ENCODE measurements at regions not wholly inside any gene's neighbourhood (a gene's known extent, or its start where the extent isn't known, plus 50 kb on each side); places are given as distances from the start of the nearest gene placed in this dataset.

DNA sequence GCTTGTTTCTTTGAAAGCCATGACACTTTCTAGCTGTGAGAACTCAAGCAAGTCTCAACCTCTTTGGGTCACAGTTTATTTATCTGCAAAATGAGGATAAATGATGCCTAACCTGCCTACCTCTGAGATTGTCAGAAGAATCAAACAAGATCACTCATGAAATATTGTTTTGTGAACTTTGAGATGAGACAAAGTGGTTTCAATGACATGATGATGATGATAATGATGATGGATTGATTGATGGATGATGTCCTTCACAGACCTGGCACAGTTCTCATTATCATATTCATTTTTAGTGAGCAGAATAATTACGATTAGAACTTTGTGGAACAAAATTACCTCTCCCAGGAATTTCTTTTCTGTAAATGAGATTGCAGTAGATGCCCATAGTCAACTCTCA is 129.2 kb downstream of the HHIPL2 start:
- H3K4me1 ChIP-seq (ENCODE audit: insufficient read depth, low read length), result peaks cover 68% of the 10 kb centered on the region
- H3K27me3 Mint-ChIP-seq, result no peaks in the 10 kb centered on the region
- H3K36me3 ChIP-seq (ENCODE audit: insufficient read depth, low read length), result no peaks in the 10 kb centered on the region
- H3K27ac Mint-ChIP-seq, result peak overlapping the region; percentile 68 to 97 (median 85)
- ChIA-PET POLR2A (ENCODE audit: partially characterized antibody) (interaction anchor here (0.8 to 3.9 kb wide), 2 partner anchors 13 to 37 kb away, joined by 3 to 23 read pairs; no protein-coding TSS in a partner anchor), CTCF (ENCODE audit: partially characterized antibody) (interaction anchor here (1.0 to 2.7 kb wide), 2 partner anchors 14 to 36 kb away, joined by 3 to 13 read pairs; no protein-coding TSS in a partner anchor)
- intact Hi-C loops (cut with micrococcal nuclease), result no loop called here
- H3K9me3 ChIP-seq (ENCODE audit: control insufficient read depth in 1 of 2, low read length in 2 of 2), result no peaks in the 10 kb centered on the region
- peaks cover 24 to 44% of the 10 kb centered on the region in 2 donors for H3K36me3 Mint-ChIP-seq
- DNase-seq, result no peak
- peak overlapping the region in 4 of 8 donors; percentile 17 to 85 (median 50) for H3K4me3 Mint-ChIP-seq
- peak overlapping the region in 1 of 2 donors; percentile 1 for H3K4me3 ChIP-seq (ENCODE audit: low read length in 2 of 2)
- H3K9me3 Mint-ChIP-seq, result peaks cover 0 to 37% (median 24%) of the 10 kb centered on the region in 8 donors
- H3K4me1 Mint-ChIP-seq, result peaks cover 58 to 88% (median 73%) of the 10 kb centered on the region in 4 donors
- no peaks in the 10 kb centered on the region for H3K27me3 ChIP-seq (ENCODE audit: insufficient read depth, low read length)
- H3K27ac ChIP-seq (ENCODE audit: low read depth, low read length), result no peak overlapping the region

DNA sequence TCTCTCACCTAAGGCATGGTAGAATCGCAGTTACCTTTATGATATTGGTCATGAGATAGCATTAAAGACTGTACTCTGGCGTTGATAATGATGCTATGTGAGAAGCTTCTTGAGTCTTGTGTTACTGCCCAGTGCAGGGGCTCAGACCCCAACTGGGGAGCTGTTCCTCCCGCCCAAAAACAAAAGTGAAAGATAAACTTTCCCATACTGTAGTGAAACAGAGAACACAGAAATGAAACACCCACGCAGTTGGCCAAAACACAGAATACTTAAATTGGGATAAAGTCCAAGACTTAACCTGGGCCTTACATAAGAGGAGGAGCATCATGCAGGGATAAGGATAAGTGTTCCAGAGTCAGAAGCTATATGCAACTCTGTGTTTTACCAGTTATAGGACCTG is 130.6 kb downstream of the HHIPL2 start:
- H3K36me3 ChIP-seq (ENCODE audit: insufficient read depth, low read length), result no peaks in the 10 kb centered on the region
- H3K4me3 Mint-ChIP-seq, result peak overlapping the region in 7 of 8 donors; percentile 46 to 86 (median 75)
- peak overlapping the region in 6 of 7 donors; percentile 18 to 85 (median 66) for H3K27ac Mint-ChIP-seq
- intact Hi-C loops (cut with micrococcal nuclease), result no loop called here
- H3K4me3 ChIP-seq (ENCODE audit: low read length in 2 of 2), result peak overlapping the region in 1 of 2 donors; percentile 13
- H3K4me1 ChIP-seq (ENCODE audit: insufficient read depth, low read length), result peaks cover 66% of the 10 kb centered on the region
- H3K9me3 ChIP-seq (ENCODE audit: control insufficient read depth in 1 of 2, low read length in 2 of 2), result no peaks in the 10 kb centered on the region
- POLR2A ChIA-PET (ENCODE audit: partially characterized antibody), result interaction anchor here (1.0 to 1.8 kb wide), 3 partner anchors 9 to 675 kb away, joined by 3 read pairs; partner anchors contain the start of gene DUSP10
- DNase-seq, result no peak
- H3K27me3 ChIP-seq (ENCODE audit: insufficient read depth, low read length), result no peaks in the 10 kb centered on the region
- CTCF ChIA-PET (ENCODE audit: partially characterized antibody), result interaction anchor here (1.7 to 2.7 kb wide), 2 partner anchors 38 to 48 kb away, joined by 4 to 13 read pairs; no protein-coding TSS in a partner anchor
- peaks cover 0 to 35% (median 19%) of the 10 kb centered on the region in 8 donors for H3K9me3 Mint-ChIP-seq
- peaks cover 22 to 40% of the 10 kb centered on the region in 2 donors for H3K36me3 Mint-ChIP-seq
- H3K4me1 Mint-ChIP-seq, result peaks cover 49 to 76% (median 63%) of the 10 kb centered on the region in 4 donors
- no peak overlapping the region for H3K27ac ChIP-seq (ENCODE audit: low read depth, low read length)
- no peaks in the 10 kb centered on the region for H3K27me3 Mint-ChIP-seq

DNA sequence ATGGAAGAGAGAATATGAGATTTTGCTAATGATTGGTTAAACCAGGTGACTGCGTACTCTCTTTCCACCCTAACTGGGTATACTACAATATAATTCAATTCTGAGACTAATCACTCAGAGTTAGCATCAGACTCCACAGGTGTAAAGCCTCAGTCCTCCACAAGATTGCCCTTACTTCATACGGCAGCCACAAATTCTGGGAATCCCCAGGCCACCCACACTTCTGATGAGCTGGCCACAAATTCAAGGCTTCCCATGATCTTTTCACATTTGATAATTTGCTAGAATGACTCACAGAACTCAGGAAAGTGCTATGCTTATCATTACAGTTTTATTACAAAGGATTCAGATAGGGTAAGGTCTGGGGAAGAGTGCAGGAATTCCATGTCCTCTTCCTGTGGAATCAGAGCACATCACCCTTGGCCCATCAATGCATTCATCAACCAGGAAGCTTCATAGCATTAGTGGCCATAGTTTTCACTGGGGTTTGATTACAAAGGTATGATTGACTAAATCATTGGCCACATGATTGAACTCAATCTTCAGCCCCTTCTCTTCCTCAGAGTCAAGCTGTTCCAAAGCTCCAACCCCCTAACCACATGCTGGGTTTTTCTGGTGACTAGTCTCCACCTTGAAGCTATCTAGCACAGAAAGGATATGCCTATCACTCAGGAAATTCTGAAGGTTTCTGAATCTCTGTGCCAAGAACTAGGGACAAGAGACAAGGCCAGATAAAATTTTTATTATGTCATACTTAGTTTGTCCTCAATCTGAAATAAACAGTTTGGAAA is 131.7 kb downstream of the HHIPL2 start:
- CTCF ChIA-PET (ENCODE audit: partially characterized antibody), result interaction anchor here (1.7 to 2.7 kb wide), 2 partner anchors 39 to 49 kb away, joined by 4 to 13 read pairs; no protein-coding TSS in a partner anchor
- intact Hi-C loops (cut with micrococcal nuclease), result no loop called here
- POLR2A ChIA-PET (ENCODE audit: partially characterized antibody), result interaction anchor here (0.9 to 1.8 kb wide), 2 partner anchors 11 to 29 kb away, joined by 3 read pairs; no protein-coding TSS in a partner anchor

DNA sequence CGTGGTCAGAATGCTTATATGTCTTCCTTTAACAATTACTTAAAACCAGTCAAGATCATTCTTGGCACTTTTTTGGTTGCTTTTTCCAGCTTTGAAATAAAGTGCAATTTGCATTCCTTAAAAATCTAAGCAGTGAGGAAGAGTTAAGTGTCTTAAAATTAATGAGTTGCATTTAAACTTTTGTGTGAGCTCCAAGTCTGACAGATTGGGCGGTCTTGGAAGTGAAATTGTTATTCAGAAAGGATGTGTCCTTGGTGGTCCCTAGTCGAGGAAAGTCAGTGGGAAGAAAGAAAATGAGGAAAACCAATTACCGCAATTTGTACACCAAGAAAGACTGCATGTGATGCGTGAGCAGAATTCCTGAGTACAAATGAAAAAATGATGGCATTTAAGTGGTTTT is 132.5 kb downstream of the HHIPL2 start:
- no peaks in the 10 kb centered on the region for H3K9me3 ChIP-seq (ENCODE audit: control insufficient read depth in 1 of 2, low read length in 2 of 2)
- H3K36me3 ChIP-seq (ENCODE audit: insufficient read depth, low read length), result no peaks in the 10 kb centered on the region
- Mint-ChIP-seq H3K4me1 (peaks cover 33 to 57% (median 46%) of the 10 kb centered on the region in 4 donors), H3K27me3 (no peaks in the 10 kb centered on the region), H3K4me3 (peak overlapping the region in 1 of 8 donors; percentile 18), H3K27ac (peak overlapping the region in 1 of 7 donors; percentile 23), H3K36me3 (peaks cover 18 to 36% of the 10 kb centered on the region in 2 donors), H3K9me3 (peaks cover 0 to 44% (median 19%) of the 10 kb centered on the region in 8 donors)
- ChIA-PET POLR2A (ENCODE audit: partially characterized antibody) (no interaction called here), CTCF (ENCODE audit: partially characterized antibody) (no interaction called here)
- no peaks in the 10 kb centered on the region for H3K27me3 ChIP-seq (ENCODE audit: insufficient read depth, low read length)
- no peak overlapping the region for H3K27ac ChIP-seq (ENCODE audit: low read depth, low read length)
- H3K4me1 ChIP-seq (ENCODE audit: insufficient read depth, low read length), result peaks cover 48% of the 10 kb centered on the region
- DNase-seq, result no peak
- intact Hi-C loops (cut with micrococcal nuclease), result no loop called here
- no peak overlapping the region for H3K4me3 ChIP-seq (ENCODE audit: low read length in 2 of 2)

More for the DNA sequence above, 131.7 kb downstream of the HHIPL2 start:
- Histone ChIP-seq H3K4me1 (ENCODE audit: insufficient read depth, low read length) (peaks cover 56% of the 10 kb centered on the region), H3K36me3 (ENCODE audit: insufficient read depth, low read length) (no peaks in the 10 kb centered on the region), H3K9me3 (ENCODE audit: control insufficient read depth in 1 of 2, low read length in 2 of 2) (no peaks in the 10 kb centered on the region), H3K4me3 (ENCODE audit: low read length in 2 of 2) (no peak overlapping the region), H3K27me3 (ENCODE audit: insufficient read depth, low read length) (no peaks in the 10 kb centered on the region), H3K27ac (ENCODE audit: low read depth, low read length) (no peak overlapping the region)
- H3K27ac Mint-ChIP-seq, result peak overlapping the region in 2 of 7 donors; percentile 6 to 61
- H3K4me3 Mint-ChIP-seq, result peak overlapping the region in 6 of 8 donors; percentile 6 to 83 (median 38)
- peaks cover 40 to 65% (median 53%) of the 10 kb centered on the region in 4 donors for H3K4me1 Mint-ChIP-seq
- no peaks in the 10 kb centered on the region for H3K27me3 Mint-ChIP-seq
- peaks cover 18 to 36% of the 10 kb centered on the region in 2 donors for H3K36me3 Mint-ChIP-seq
- DNase-seq, result no peak
- H3K9me3 Mint-ChIP-seq, result peaks cover 0 to 40% (median 19%) of the 10 kb centered on the region in 8 donors

DNA sequence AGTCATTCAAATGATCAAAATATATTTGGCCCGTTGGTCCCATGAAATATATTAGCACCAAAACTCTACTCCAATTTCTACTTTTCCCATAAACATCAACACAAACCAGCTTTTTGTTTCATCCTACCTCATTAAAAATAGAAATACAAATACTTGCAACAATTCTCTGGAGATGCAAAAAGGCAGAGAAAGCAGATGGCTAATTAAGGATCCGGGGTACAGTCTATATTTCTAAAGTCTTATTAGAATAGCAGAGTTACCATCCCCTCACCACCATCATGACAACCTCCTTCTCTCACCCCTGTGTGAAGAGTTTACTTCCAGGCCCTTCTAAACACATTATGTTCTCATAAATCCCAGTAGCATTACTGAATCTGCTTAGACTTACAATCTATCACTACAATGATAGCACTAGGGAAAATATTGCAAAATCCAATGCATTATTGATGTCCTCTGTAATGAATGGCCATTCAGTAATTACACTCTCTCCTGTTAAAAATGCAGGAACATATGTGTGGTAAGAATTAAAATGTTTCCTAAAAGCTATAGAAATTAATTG is 133.8 kb downstream of the HHIPL2 start:
- intact Hi-C loops (cut with micrococcal nuclease), result no loop called here
- Mint-ChIP-seq H3K9me3 (peaks cover 0 to 43% (median 14%) of the 10 kb centered on the region in 8 donors), H3K36me3 (peaks cover 15 to 28% of the 10 kb centered on the region in 2 donors), H3K4me1 (peaks cover 22 to 44% (median 33%) of the 10 kb centered on the region in 4 donors), H3K27me3 (no peaks in the 10 kb centered on the region), H3K4me3 (no peak overlapping the region), H3K27ac (no peak overlapping the region)
- ChIA-PET POLR2A (ENCODE audit: partially characterized antibody) (no interaction called here), CTCF (ENCODE audit: partially characterized antibody) (no interaction called here)
- no peak for DNase-seq
- Histone ChIP-seq H3K4me3 (ENCODE audit: low read length in 2 of 2) (no peak overlapping the region), H3K36me3 (ENCODE audit: insufficient read depth, low read length) (no peaks in the 10 kb centered on the region), H3K4me1 (ENCODE audit: insufficient read depth, low read length) (peaks cover 34% of the 10 kb centered on the region), H3K27me3 (ENCODE audit: insufficient read depth, low read length) (no peaks in the 10 kb centered on the region), H3K27ac (ENCODE audit: low read depth, low read length) (no peak overlapping the region), H3K9me3 (ENCODE audit: control insufficient read depth in 1 of 2, low read length in 2 of 2) (no peaks in the 10 kb centered on the region)

DNA sequence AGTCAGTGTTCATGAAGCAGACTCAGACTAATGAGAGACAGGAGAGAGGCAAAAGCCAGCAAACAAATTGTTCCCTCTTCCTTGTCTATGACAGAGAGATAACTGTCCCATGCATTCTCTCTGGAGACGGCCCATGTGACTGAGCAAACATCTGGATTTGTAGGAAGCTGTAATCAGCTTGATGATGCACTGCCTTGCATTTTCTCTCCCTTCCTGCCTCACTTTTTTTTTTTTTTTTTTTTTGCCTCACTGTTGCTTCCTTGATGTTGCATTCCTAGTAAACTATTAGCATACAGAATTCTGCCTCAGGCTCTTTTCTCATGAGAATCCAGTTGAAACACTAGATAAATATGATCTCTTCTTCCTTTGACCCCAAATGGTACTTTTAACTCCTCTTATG is 134.5 kb downstream of the HHIPL2 start:
- Mint-ChIP-seq H3K36me3 (peaks cover 10 to 21% of the 10 kb centered on the region in 2 donors), H3K9me3 (peaks cover 0 to 45% (median 18%) of the 10 kb centered on the region in 8 donors), H3K4me3 (no peak overlapping the region), H3K4me1 (peaks cover 16 to 37% (median 27%) of the 10 kb centered on the region in 4 donors), H3K27me3 (no peaks in the 10 kb centered on the region), H3K27ac (no peak overlapping the region)
- H3K27ac ChIP-seq (ENCODE audit: low read depth, low read length), result no peak overlapping the region
- peaks cover 28% of the 10 kb centered on the region for H3K4me1 ChIP-seq (ENCODE audit: insufficient read depth, low read length)
- intact Hi-C loops (cut with micrococcal nuclease), result no loop called here
- DNase-seq, result no peak
- ChIA-PET CTCF (ENCODE audit: partially characterized antibody) (interaction anchor here (1.1 kb wide), 1 partner anchor 42 kb away, joined by 3 read pairs; no protein-coding TSS in a partner anchor), POLR2A (ENCODE audit: partially characterized antibody) (no interaction called here)
- no peaks in the 10 kb centered on the region for H3K9me3 ChIP-seq (ENCODE audit: control insufficient read depth in 1 of 2, low read length in 2 of 2)
- H3K36me3 ChIP-seq (ENCODE audit: insufficient read depth, low read length), result no peaks in the 10 kb centered on the region
- H3K27me3 ChIP-seq (ENCODE audit: insufficient read depth, low read length), result no peaks in the 10 kb centered on the region
- H3K4me3 ChIP-seq (ENCODE audit: low read length in 2 of 2), result no peak overlapping the region

DNA sequence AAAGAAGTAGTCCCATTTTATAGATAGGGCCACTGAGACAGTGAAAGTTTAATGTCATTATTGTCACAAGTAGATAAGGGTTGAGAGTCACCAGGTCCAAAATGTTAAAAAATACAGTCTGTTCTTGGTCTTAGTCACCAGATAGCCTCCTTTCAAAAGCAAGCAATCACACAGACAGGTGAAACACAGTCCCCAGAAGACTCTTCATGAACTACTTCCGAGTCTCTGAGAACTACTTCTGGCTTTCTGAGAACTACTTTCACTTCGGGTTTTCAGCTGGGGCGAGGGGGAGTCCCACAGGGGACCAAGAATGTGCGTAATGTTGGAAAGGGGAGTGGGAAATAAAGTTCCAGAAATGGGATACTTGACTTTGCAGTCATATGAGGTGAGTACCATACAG is 143.2 kb downstream of the HHIPL2 start:
- H3K36me3 ChIP-seq (ENCODE audit: insufficient read depth, low read length), result no peaks in the 10 kb centered on the region
- Mint-ChIP-seq H3K9me3 (peaks cover 0 to 29% (median 21%) of the 10 kb centered on the region in 8 donors), H3K27ac (peak overlapping the region; percentile 40 to 94 (median 92)), H3K27me3 (no peaks in the 10 kb centered on the region), H3K4me1 (peaks cover 5 to 9% (median 7%) of the 10 kb centered on the region in 4 donors), H3K36me3 (peaks cover 2 to 9% of the 10 kb centered on the region in 2 donors), H3K4me3 (peak overlapping the region; percentile 91 to 97 (median 94))
- H3K9me3 ChIP-seq (ENCODE audit: control insufficient read depth in 1 of 2, low read length in 2 of 2), result no peaks in the 10 kb centered on the region
- ChIA-PET POLR2A (ENCODE audit: partially characterized antibody) (interaction anchor here (0.8 to 1.2 kb wide), 2 partner anchors 12 to 14 kb away, joined by 3 read pairs; no protein-coding TSS in a partner anchor), CTCF (ENCODE audit: partially characterized antibody) (no interaction called here)
- H3K4me3 ChIP-seq (ENCODE audit: low read length in 2 of 2), result peak overlapping the region in 1 of 2 donors; percentile 54
- H3K27me3 ChIP-seq (ENCODE audit: insufficient read depth, low read length), result no peaks in the 10 kb centered on the region
- DNase-seq, result peak in 3 of 5 donors; percentile 11 to 13 (median 12)
- intact Hi-C loops (cut with micrococcal nuclease), result no loop called here
- peaks cover 10% of the 10 kb centered on the region for H3K4me1 ChIP-seq (ENCODE audit: insufficient read depth, low read length)
- peak overlapping the region; percentile 28 for H3K27ac ChIP-seq (ENCODE audit: low read depth, low read length)
